Osteoblast (primary cell): ENCODE measurements at regions not wholly inside any gene's neighbourhood (a gene's known extent, or its start where the extent isn't known, plus 50 kb on each side); places are given as distances from the start of the nearest gene placed in this dataset.

Source experiments
- DNase-seq: peaks from one replicate; pipeline ENCODE4 v3.0.0; 2011; ENCODE audit warnings: low spot score, mixed read lengths; ENCODE audit not compliant: insufficient read length; ENCODE audit errors: missing footprints
- H2AFZ ChIP-seq: 2 replicates; pipeline ENCODE4 v1.6.0; 2011; ENCODE audit warnings: mild to moderate bottlenecking, low read length
- H3K27ac ChIP-seq: 2 replicates; pipeline ENCODE4 v1.5.1; 2011; ENCODE audit warnings: mild to moderate bottlenecking, low read depth, low read length, moderate library complexity
- H3K27me3 ChIP-seq: 2 replicates; pipeline ENCODE4 v1.6.0; 2012; ENCODE audit warnings: mild to moderate bottlenecking, control low read depth, inconsistent platforms, low read length, moderate library complexity; ENCODE audit not compliant: insufficient read depth
- H3K36me3 ChIP-seq: 2 replicates; pipeline ENCODE4 v1.5.1; 2011; ENCODE audit warnings: mild to moderate bottlenecking, low read length, control low read depth, moderate library complexity; ENCODE audit not compliant: insufficient read depth
- H3K4me1 ChIP-seq: 2 replicates; pipeline ENCODE4 v1.5.1; 2011; ENCODE audit warnings: mild to moderate bottlenecking, low read length, control low read depth, moderate library complexity; ENCODE audit not compliant: insufficient read depth
- H3K4me2 ChIP-seq: 2 replicates; pipeline ENCODE4 v1.6.0; 2011; ENCODE audit warnings: mild to moderate bottlenecking, low read length; ENCODE audit not compliant: insufficient read depth
- H3K4me3 ChIP-seq: fragments of 200-600 bp; sonication (generic); 3 replicates; pipeline ENCODE4 v1.5.1; 2012; ENCODE audit warnings: mild to moderate bottlenecking, low read length, inconsistent platforms; ENCODE audit not compliant: insufficient read depth
- H3K79me2 ChIP-seq: 2 replicates; pipeline ENCODE4 v1.6.0; 2012; ENCODE audit warnings: mild to moderate bottlenecking, low read length, control low read depth, inconsistent platforms; ENCODE audit not compliant: insufficient read depth
- H3K9me3 ChIP-seq: 2 replicates; pipeline ENCODE4 v1.5.1; 2011; ENCODE audit warnings: low read depth, low read length, control low read depth
- H4K20me1 ChIP-seq: 2 replicates; pipeline ENCODE4 v1.6.0; 2012; ENCODE audit warnings: mild to moderate bottlenecking, low read length, control low read depth; ENCODE audit not compliant: insufficient read depth
- TF ChIP-seq, protein P1 (sequence below): IDR thresholded peaks from 2 replicates; pipeline ENCODE4 v1.5.1; 2011; ENCODE audit warnings: mild to moderate bottlenecking, low read depth, low read length, moderate library complexity; ENCODE audit errors: extremely low read depth

- Histone ChIP-seq H4K20me1 (no peaks in the 10 kb centered on the region), H3K9me3 (no peaks in the 10 kb centered on the region), H2AFZ (no peak overlapping the region), H3K79me2 (no peaks in the 10 kb centered on the region), H3K4me3 (no peak overlapping the region), H3K36me3 (no peaks in the 10 kb centered on the region), H3K4me1 (no peaks in the 10 kb centered on the region), H3K4me2 (no peak overlapping the region), H3K27ac (no peak overlapping the region), H3K27me3 (no peaks in the 10 kb centered on the region)
- TF ChIP-seq, protein P1, sequence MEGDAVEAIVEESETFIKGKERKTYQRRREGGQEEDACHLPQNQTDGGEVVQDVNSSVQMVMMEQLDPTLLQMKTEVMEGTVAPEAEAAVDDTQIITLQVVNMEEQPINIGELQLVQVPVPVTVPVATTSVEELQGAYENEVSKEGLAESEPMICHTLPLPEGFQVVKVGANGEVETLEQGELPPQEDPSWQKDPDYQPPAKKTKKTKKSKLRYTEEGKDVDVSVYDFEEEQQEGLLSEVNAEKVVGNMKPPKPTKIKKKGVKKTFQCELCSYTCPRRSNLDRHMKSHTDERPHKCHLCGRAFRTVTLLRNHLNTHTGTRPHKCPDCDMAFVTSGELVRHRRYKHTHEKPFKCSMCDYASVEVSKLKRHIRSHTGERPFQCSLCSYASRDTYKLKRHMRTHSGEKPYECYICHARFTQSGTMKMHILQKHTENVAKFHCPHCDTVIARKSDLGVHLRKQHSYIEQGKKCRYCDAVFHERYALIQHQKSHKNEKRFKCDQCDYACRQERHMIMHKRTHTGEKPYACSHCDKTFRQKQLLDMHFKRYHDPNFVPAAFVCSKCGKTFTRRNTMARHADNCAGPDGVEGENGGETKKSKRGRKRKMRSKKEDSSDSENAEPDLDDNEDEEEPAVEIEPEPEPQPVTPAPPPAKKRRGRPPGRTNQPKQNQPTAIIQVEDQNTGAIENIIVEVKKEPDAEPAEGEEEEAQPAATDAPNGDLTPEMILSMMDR: no peak
- no peak for DNase-seq
Measured at GRCh38 chr14:106846218-106846617, 1319.8 kb downstream of the TMEM121 start.

DNA sequence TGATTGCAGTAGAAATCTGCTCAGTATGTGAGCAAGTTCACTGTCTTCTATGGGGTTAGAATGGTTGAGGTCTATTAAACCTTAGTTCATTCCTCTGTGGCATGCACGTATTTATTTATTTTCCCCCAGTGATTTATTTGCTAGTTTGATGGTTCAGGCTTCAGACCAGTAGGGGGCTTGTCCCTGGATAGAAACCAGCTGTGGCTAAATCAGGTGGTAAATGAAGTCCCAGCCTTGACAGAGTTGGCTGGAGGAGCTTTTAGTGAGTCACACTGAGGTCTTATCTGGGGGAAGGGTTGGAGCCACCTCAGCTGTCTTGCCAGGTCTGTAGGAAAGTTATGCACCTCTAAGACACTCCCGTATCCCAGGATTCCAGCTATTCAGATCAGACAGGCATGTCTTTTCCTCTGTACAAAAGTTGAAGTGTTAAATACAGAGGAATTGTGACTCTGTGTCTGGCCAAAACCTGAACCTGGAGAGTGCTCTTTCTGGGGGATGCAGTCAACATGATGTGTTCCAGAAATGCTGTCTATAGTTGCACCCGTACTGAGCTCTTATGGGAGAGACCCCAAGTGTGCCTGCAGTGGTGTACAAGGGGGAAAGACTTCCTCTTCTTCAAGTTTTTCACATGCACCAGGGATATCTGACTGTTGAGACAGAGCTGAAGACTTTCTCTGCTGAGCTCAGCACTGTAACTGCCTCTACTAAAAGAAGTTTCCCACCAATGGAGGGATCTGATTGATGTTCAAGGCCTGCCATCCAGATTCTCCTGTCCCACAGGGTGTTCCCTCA is 1322.1 kb downstream of the TMEM121 start:
- TF ChIP-seq, protein P1: no peak
- H3K27ac ChIP-seq: no peak overlapping the region
- H3K4me1 ChIP-seq: no peaks in the 10 kb centered on the region
- H3K79me2 ChIP-seq: no peaks in the 10 kb centered on the region
- H3K27me3 ChIP-seq: no peaks in the 10 kb centered on the region
- H2AFZ ChIP-seq: no peak overlapping the region
- no peaks in the 10 kb centered on the region for H3K36me3 ChIP-seq
- no peaks in the 10 kb centered on the region for H4K20me1 ChIP-seq
- H3K9me3 ChIP-seq: no peaks in the 10 kb centered on the region
- H3K4me3 ChIP-seq: no peak overlapping the region
- H3K4me2 ChIP-seq: no peak overlapping the region
- no peak for DNase-seq

DNA sequence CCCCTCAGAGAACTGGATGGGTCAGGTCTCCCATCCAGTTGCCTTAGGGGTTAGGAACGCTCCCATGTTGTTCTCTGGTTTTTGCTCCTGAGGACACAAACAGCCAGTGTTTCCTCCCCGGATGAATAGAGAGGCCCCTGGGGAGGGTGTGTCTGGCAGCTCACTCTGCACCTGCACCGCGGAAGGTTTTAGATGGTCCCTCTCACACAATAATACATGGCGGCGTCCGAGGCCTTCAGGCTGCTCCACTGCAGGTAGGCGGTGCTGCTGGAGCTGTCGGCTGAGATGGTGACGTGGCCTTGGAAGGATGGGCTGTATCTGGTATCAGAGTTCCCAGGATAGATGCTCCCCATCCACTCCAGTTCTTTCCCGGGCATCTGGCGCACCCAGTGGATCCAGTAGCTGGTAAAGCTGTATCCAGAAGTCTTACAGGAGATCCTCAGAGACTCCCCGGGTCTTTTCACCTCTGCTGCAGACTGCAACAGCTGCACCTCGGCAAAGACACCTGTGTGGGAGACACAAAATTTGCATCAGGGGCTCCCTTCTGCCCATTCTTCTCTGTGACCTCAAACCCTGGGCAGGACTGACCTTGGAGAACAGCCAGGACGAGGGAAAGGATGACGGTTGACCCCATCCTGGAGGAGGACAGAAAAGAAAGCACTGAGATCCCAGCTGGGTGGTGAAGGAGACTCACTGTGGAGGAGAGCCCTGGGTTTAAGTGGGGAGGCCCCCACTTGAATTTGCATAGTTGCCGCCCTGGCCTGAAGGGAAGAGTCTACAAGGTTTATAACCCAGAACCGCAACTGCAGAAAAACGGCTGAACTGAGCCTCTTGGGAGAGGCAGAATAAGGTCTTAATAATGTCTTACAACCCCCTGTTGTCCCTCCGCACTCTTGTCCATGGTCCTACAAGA is 1324.8 kb downstream of the TMEM121 start:
- no peaks in the 10 kb centered on the region for H4K20me1 ChIP-seq
- no peak overlapping the region for H3K4me2 ChIP-seq
- no peaks in the 10 kb centered on the region for H3K27me3 ChIP-seq
- H3K4me1 ChIP-seq: no peaks in the 10 kb centered on the region
- H3K36me3 ChIP-seq: no peaks in the 10 kb centered on the region
- no peak overlapping the region for H3K27ac ChIP-seq
- H3K9me3 ChIP-seq: no peaks in the 10 kb centered on the region
- DNase-seq: no peak
- TF ChIP-seq, protein P1: no peak
- no peaks in the 10 kb centered on the region for H3K79me2 ChIP-seq
- no peak overlapping the region for H3K4me3 ChIP-seq
- H2AFZ ChIP-seq: no peak overlapping the region
